SK-N-SH (cell line): ENCODE measurements at regions not wholly inside any gene's neighbourhood (a gene's known extent, or its start where the extent isn't known, plus 50 kb on each side); places are given as distances from the start of the nearest gene placed in this dataset.

Experiments
- ELF1 ChIP-seq: IDR thresholded peaks from 2 replicates; pipeline ENCODE4 v1.4.0; 2012
- EP300 ChIP-seq, 2 experiments: IDR thresholded peaks; 2 replicates each; pipeline versions ENCODE4 v1.4.0 to v1.6.1; 2012; ENCODE audit warnings: borderline replicate concordance in 1 of 2, low read depth in 1 of 2, low read length in 1 of 2
- GATA2 ChIP-seq: sonication (generic); formaldehyde crosslinking; IDR thresholded peaks from 2 replicates; pipeline ENCODE4 v1.5.0; 2020; ENCODE audit warnings: mild to moderate bottlenecking, missing genetic modification reagents
- NFIC ChIP-seq: IDR thresholded peaks from 2 replicates; pipeline ENCODE4 v1.4.0; 2012; ENCODE audit warnings: borderline replicate concordance
- RAD21 ChIP-seq: IDR thresholded peaks from 2 replicates; pipeline ENCODE4 v1.6.1; 2012; ENCODE audit warnings: mild to moderate bottlenecking, low read length
- RCOR1 ChIP-seq: fragments of 150-350 bp; IDR thresholded peaks from 2 replicates; pipeline ENCODE4 v1.6.1; 2017; ENCODE audit warnings: antibody characterized with exemption, low read length
- TAF1 ChIP-seq: IDR thresholded peaks from 2 replicates; pipeline ENCODE4 v1.6.1; 2012; ENCODE audit warnings: low read depth, mild to moderate bottlenecking, low read length, moderate library complexity, borderline replicate concordance
- TF ChIP-seq, protein P1 (sequence below): fragments of 200-600 bp; sonication (generic); IDR thresholded peaks from 2 replicates; pipeline ENCODE4 v1.6.1; 2017; ENCODE audit warnings: antibody characterized with exemption, mild to moderate bottlenecking, moderate library complexity
- TF ChIP-seq, protein P2 (sequence below): IDR thresholded peaks from 2 replicates; pipeline ENCODE4 v1.4.0; 2012; ENCODE audit warnings: low read depth

DNA sequence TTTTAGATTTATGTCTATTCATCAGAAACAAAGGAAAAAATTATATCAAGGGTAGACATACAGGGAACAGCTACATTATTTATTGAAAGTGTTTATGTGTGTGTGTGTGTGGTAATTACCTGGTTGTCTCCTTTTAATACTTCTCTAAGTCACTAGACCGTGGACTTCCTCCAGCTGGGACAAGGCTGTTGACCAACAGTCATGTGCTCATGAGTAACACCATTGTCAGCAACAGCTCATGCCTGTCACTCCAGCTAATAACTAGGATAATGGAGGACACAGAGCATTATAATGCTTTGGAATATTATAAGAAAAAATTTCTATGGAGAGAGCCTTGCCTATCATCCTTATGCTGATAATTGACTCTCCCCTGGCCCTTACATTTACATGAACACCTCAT is 125.3 kb upstream of the SALL1 start:
- TF ChIP-seq EP300 (IDR thresholded peaks at IDR 0.05; ENCODE audit: borderline replicate concordance in 1 of 2, low read depth in 1 of 2, low read length in 1 of 2) (no peak), NFIC (no peak), RCOR1 (no peak), GATA2 (no peak), ELF1 (no peak), RAD21 (no peak), TAF1 (no peak)
- TF ChIP-seq, protein P1, sequence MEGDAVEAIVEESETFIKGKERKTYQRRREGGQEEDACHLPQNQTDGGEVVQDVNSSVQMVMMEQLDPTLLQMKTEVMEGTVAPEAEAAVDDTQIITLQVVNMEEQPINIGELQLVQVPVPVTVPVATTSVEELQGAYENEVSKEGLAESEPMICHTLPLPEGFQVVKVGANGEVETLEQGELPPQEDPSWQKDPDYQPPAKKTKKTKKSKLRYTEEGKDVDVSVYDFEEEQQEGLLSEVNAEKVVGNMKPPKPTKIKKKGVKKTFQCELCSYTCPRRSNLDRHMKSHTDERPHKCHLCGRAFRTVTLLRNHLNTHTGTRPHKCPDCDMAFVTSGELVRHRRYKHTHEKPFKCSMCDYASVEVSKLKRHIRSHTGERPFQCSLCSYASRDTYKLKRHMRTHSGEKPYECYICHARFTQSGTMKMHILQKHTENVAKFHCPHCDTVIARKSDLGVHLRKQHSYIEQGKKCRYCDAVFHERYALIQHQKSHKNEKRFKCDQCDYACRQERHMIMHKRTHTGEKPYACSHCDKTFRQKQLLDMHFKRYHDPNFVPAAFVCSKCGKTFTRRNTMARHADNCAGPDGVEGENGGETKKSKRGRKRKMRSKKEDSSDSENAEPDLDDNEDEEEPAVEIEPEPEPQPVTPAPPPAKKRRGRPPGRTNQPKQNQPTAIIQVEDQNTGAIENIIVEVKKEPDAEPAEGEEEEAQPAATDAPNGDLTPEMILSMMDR = no peak
- TF ChIP-seq, protein P2, sequence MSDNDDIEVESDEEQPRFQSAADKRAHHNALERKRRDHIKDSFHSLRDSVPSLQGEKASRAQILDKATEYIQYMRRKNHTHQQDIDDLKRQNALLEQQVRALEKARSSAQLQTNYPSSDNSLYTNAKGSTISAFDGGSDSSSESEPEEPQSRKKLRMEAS = no peak
